Trophoblast cell (in vitro differentiated cells and primary cell): ENCODE measurements at regions not wholly inside any gene's neighbourhood (a gene's known extent, or its start where the extent isn't known, plus 50 kb on each side); places are given as distances from the start of the nearest gene placed in this dataset.
"Not testable (repeated sequence)": the region's sequence is repeated elsewhere in the genome, so short reads cannot be mapped to it uniquely, and the experiment has no call there.

Experiments used
- DNase-seq, 2 donors: peaks; one replicate each; pipeline ENCODE4 v3.0.0-alpha.2; 2016
- H2AFZ ChIP-seq: 2 replicates; pipeline ENCODE4 v1.6.1; 2013; ENCODE audit warnings: low read length, moderate library complexity, mild to moderate bottlenecking; ENCODE audit not compliant: insufficient read depth, poor library complexity
- H2AK5ac ChIP-seq: 2 replicates; pipeline ENCODE4 v1.6.1; 2013; ENCODE audit warnings: mild to moderate bottlenecking, low read length
- H2BK120ac ChIP-seq: 2 replicates; pipeline ENCODE4 v1.6.1; 2013; ENCODE audit warnings: low read length, mild to moderate bottlenecking, moderate library complexity; ENCODE audit not compliant: insufficient read depth, poor library complexity
- H2BK12ac ChIP-seq: 2 replicates; pipeline ENCODE4 v1.6.1; 2013; ENCODE audit warnings: mild to moderate bottlenecking, low read length, moderate library complexity
- H2BK5ac ChIP-seq: 2 replicates; pipeline ENCODE4 v1.6.1; 2013; ENCODE audit warnings: low read length, low read depth, moderate library complexity, mild to moderate bottlenecking; ENCODE audit not compliant: poor library complexity
- H3K14ac ChIP-seq: 2 replicates; pipeline ENCODE4 v1.6.1; 2013; ENCODE audit warnings: mild to moderate bottlenecking, low read length
- H3K18ac ChIP-seq: 2 replicates; pipeline ENCODE4 v1.6.1; 2013; ENCODE audit warnings: mild to moderate bottlenecking, low read length
- H3K23ac ChIP-seq: 2 replicates; pipeline ENCODE4 v1.6.1; 2013; ENCODE audit warnings: low read length
- H3K27ac ChIP-seq: 2 replicates; pipeline ENCODE4 v1.5.1; 2013; ENCODE audit warnings: low read depth, mild to moderate bottlenecking, inconsistent platforms, low read length, moderate library complexity
- H3K27me3 ChIP-seq: 2 replicates; pipeline ENCODE4 v1.6.1; 2013; ENCODE audit warnings: inconsistent platforms, mild to moderate bottlenecking, low read length, moderate library complexity; ENCODE audit not compliant: insufficient read depth
- H3K36me3 ChIP-seq, 2 experiments: 1 replicate in 1 of 2; 2 replicates in 1 of 2; pipeline ENCODE4 v1.6.1; 2013; ENCODE audit warnings: low read length in 2 of 2, mild to moderate bottlenecking in 2 of 2, moderate library complexity in 1 of 2; ENCODE audit not compliant: insufficient read depth in 2 of 2, control insufficient read depth in 1 of 2
- H3K4ac ChIP-seq: 2 replicates; pipeline ENCODE4 v1.6.1; 2013; ENCODE audit warnings: low read depth, mild to moderate bottlenecking, low read length, moderate library complexity
- H3K4me1 ChIP-seq, 2 experiments: 1 replicate in 1 of 2; 2 replicates in 1 of 2; pipeline ENCODE4 v1.6.1; 2013; ENCODE audit warnings: low read length in 2 of 2, mild to moderate bottlenecking in 2 of 2, moderate library complexity in 1 of 2; ENCODE audit not compliant: insufficient read depth in 2 of 2, control insufficient read depth in 1 of 2
- H3K4me2 ChIP-seq: 2 replicates; pipeline ENCODE4 v1.6.1; 2013; ENCODE audit warnings: inconsistent platforms, mild to moderate bottlenecking, low read length, moderate library complexity
- H3K4me3 ChIP-seq: 2 replicates; pipeline ENCODE4 v1.5.1; 2013; ENCODE audit warnings: mild to moderate bottlenecking, low read depth, low read length, inconsistent platforms
- H3K79me1 ChIP-seq: one replicate; pipeline ENCODE4 v1.6.1; 2013; ENCODE audit warnings: low read length
- H3K79me2 ChIP-seq: 2 replicates; pipeline ENCODE4 v1.6.1; 2013; ENCODE audit warnings: low read length, mild to moderate bottlenecking; ENCODE audit not compliant: control insufficient read depth, insufficient read depth, poor library complexity
- H3K9ac ChIP-seq: 2 replicates; pipeline ENCODE4 v1.6.1; 2013; ENCODE audit warnings: mild to moderate bottlenecking, low read length
- H3K9me3 ChIP-seq: 2 replicates; pipeline ENCODE4 v1.6.1; 2013; ENCODE audit warnings: low read depth, mild to moderate bottlenecking, control low read depth, inconsistent platforms, low read length; ENCODE audit not compliant: insufficient read depth
- H4K12ac ChIP-seq: 2 replicates; pipeline ENCODE4 v1.6.1; 2013; ENCODE audit warnings: low read depth, mild to moderate bottlenecking, low read length, moderate library complexity
- H4K8ac ChIP-seq: 2 replicates; pipeline ENCODE4 v1.6.1; 2013; ENCODE audit warnings: low read depth, mild to moderate bottlenecking, low read length, moderate library complexity
- H4K91ac ChIP-seq: one replicate; pipeline ENCODE4 v1.6.1; 2013; ENCODE audit warnings: low read depth, mild to moderate bottlenecking, low read length, moderate library complexity
- WGBS: extraction: QIAGEN DNeasy Blood & Tissue Kit; methylation state at CpG from one replicate; pipeline ENCODE4 v1.1.7; 2013; ENCODE audit warnings: missing lambda C conversion rate; ENCODE audit not compliant: insufficient read length, insufficient coverage; ENCODE audit errors: extremely low coverage; 5-methylcytosine and 5-hydroxymethylcytosine counted together

- H3K4me1 ChIP-seq = no peaks in the 10 kb centered on the region
- H4K8ac ChIP-seq = no peak overlapping the region
- H2BK120ac ChIP-seq = no peak overlapping the region
- H3K79me1 ChIP-seq = no peaks in the 10 kb centered on the region
- no peak for DNase-seq
- H3K27me3 ChIP-seq = no peaks in the 10 kb centered on the region
- H2AFZ ChIP-seq = no peak overlapping the region
- H3K14ac ChIP-seq = no peak overlapping the region
- H3K4me2 ChIP-seq = no peak overlapping the region
- H2AK5ac ChIP-seq = no peak overlapping the region
- no peak overlapping the region for H3K27ac ChIP-seq
- H3K4me3 ChIP-seq = no peak overlapping the region
- H4K12ac ChIP-seq = no peak overlapping the region
- H3K9ac ChIP-seq = no peak overlapping the region
- H2BK5ac ChIP-seq = no peak overlapping the region
- H3K4ac ChIP-seq = no peak overlapping the region
- H3K18ac ChIP-seq = no peak overlapping the region
- no peak overlapping the region for H3K23ac ChIP-seq
- H3K36me3 ChIP-seq = no peaks in the 10 kb centered on the region
- no peaks in the 10 kb centered on the region for H3K9me3 ChIP-seq
- no peak overlapping the region for H2BK12ac ChIP-seq
- H3K79me2 ChIP-seq = no peaks in the 10 kb centered on the region
- WGBS = no CpG with 5 or more reads among the region's 4 CpGs
- H4K91ac ChIP-seq = no peak overlapping the region
Measured at GRCh38 chr7:65459438-65459837, 85.8 kb downstream of the ZNF92 start.

GRCh38 chr7:65462148-65462716, 88.6 kb downstream of the ZNF92 start:
- Histone ChIP-seq H3K36me3 (no peaks in the 10 kb centered on the region), H4K8ac (no peak overlapping the region), H3K79me2 (no peaks in the 10 kb centered on the region), H3K14ac (no peak overlapping the region), H3K4me1 (no peaks in the 10 kb centered on the region), H3K18ac (no peak overlapping the region), H3K4me3 (no peak overlapping the region), H4K12ac (no peak overlapping the region), H3K79me1 (no peaks in the 10 kb centered on the region), H3K4ac (no peak overlapping the region), H2AFZ (no peak overlapping the region), H3K9ac (no peak overlapping the region), H3K27me3 (no peaks in the 10 kb centered on the region), H2BK12ac (no peak overlapping the region), H2AK5ac (no peak overlapping the region), H3K23ac (no peak overlapping the region), H3K9me3 (no peaks in the 10 kb centered on the region), H3K27ac (no peak overlapping the region), H2BK5ac (no peak overlapping the region), H2BK120ac (no peak overlapping the region), H4K91ac (no peak overlapping the region), H3K4me2 (no peak overlapping the region)
- no peak for DNase-seq
- no CpG with 5 or more reads among the region's 3 CpGs for WGBS

GRCh38 chr7:65463184-65463583, 89.5 kb downstream of the ZNF92 start:
- no peak overlapping the region for H3K4me2 ChIP-seq
- H3K4ac ChIP-seq = no peak overlapping the region
- no peak overlapping the region for H2AFZ ChIP-seq
- H3K4me1 ChIP-seq = no peaks in the 10 kb centered on the region
- no peaks in the 10 kb centered on the region for H3K36me3 ChIP-seq
- no peak overlapping the region for H2BK120ac ChIP-seq
- H3K27ac ChIP-seq = no peak overlapping the region
- H2AK5ac ChIP-seq = no peak overlapping the region
- no peak overlapping the region for H2BK5ac ChIP-seq
- H3K79me1 ChIP-seq = no peaks in the 10 kb centered on the region
- no peak overlapping the region for H3K9ac ChIP-seq
- no peak overlapping the region for H3K14ac ChIP-seq
- H3K18ac ChIP-seq = no peak overlapping the region
- WGBS = no CpG with 5 or more reads among the region's 3 CpGs
- no peak overlapping the region for H2BK12ac ChIP-seq
- H3K27me3 ChIP-seq = no peaks in the 10 kb centered on the region
- H3K9me3 ChIP-seq = no peaks in the 10 kb centered on the region
- no peak overlapping the region for H4K8ac ChIP-seq
- no peak for DNase-seq
- H3K79me2 ChIP-seq = no peaks in the 10 kb centered on the region
- H3K4me3 ChIP-seq = no peak overlapping the region
- no peak overlapping the region for H4K91ac ChIP-seq
- no peak overlapping the region for H4K12ac ChIP-seq
- H3K23ac ChIP-seq = no peak overlapping the region

DNA sequence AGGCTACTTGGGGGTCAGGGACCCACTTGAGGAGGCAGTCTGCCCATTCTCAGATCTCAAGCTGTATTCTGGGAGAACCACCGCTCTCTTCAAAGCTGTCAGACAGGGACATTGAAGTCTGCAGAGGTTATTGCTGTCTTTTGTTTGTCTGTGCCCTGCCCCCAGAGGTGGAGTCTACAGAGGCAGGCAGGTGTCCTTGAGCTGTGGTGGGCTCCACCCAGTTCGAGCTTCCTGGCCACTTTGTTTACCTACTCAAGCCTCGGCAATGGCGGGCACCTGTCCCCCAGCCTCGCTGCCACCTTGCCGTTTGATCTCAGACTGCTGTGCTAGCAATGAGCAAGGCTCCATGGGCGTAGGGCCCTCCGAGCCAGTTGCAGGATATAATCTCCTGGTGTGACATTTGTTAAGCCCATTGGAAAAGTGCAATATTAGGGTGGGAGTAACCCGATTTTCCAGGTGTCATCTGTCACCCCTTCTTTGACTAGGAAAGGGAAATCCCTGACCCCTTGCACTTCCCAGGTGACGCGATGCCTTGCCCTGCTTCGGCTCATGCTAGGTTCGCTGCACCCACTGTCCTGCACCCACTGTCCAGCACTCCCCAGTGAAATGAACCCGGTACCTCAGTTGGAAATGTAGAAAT, 96.4 kb downstream of the ZNF92 start:
- H3K4me3 ChIP-seq, H4K91ac ChIP-seq, H2AK5ac ChIP-seq, H3K14ac ChIP-seq, H3K4me1 ChIP-seq, H3K18ac ChIP-seq, H3K79me2 ChIP-seq, H4K8ac ChIP-seq, H2BK12ac ChIP-seq, H3K4ac ChIP-seq, H3K27ac ChIP-seq, H3K9ac ChIP-seq, H2BK5ac ChIP-seq, H3K9me3 ChIP-seq, H3K79me1 ChIP-seq, H4K12ac ChIP-seq, H2AFZ ChIP-seq, H3K36me3 ChIP-seq, H3K27me3 ChIP-seq, H2BK120ac ChIP-seq, H3K23ac ChIP-seq, H3K4me2 ChIP-seq, DNase-seq: not testable (repeated sequence)
- WGBS = no CpG with 5 or more reads among the region's 14 CpGs
